KOPT-K1 (cell line): ENCODE measurements at regions not wholly inside any gene's neighbourhood (a gene's known extent, or its start where the extent isn't known, plus 50 kb on each side); places are given as distances from the start of the nearest gene placed in this dataset.

Source experiments
- H3K27ac ChIP-seq: fragments of 200-600 bp; sonication (generic); 2 replicates; pipeline ENCODE4 v1.5.1; 2016; ENCODE audit warnings: antibody characterized with exemption, mild to moderate bottlenecking, low read depth, low read length; ENCODE audit not compliant: poor library complexity, severe bottlenecking
- H3K36me3 ChIP-seq: fragments of 200-600 bp; sonication (generic); 2 replicates; pipeline ENCODE4 v1.5.1; 2017; ENCODE audit warnings: antibody characterized with exemption, mild to moderate bottlenecking, low read length, moderate library complexity; ENCODE audit not compliant: insufficient read depth
- H3K9me3 ChIP-seq: fragments of 200-600 bp; sonication (generic); 2 replicates; pipeline ENCODE4 v1.5.1; 2017; ENCODE audit warnings: antibody characterized with exemption, low read length, mild to moderate bottlenecking; ENCODE audit not compliant: insufficient read depth, poor library complexity, severe bottlenecking

GRCh38 chr5:68352166-68352565 is 136.6 kb downstream of the PIK3R1 start:
- H3K36me3 ChIP-seq = no peaks in the 10 kb centered on the region
- H3K9me3 ChIP-seq = peaks cover 16% of the 10 kb centered on the region
- H3K27ac ChIP-seq = no peak overlapping the region

DNA sequence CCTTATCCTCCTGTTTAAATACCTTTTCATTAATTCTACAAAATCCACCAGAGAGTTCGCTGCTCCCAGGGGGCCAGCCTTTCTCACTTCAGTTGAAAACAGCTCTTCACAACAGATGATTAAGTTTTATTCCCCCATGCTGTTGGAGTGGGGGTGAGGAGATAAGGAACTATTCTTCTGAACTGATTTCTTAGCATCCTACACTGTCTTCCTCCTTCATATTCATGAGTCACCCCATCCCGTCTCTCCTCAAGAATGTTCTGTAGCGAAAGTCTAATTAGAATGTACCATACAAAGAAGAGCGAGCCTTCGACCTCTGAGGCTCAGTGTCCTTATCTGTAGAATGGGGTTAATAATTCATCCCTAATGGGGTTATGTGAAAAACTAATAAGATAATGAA is 138.0 kb downstream of the PIK3R1 start:
- Histone ChIP-seq H3K36me3 (no peaks in the 10 kb centered on the region), H3K9me3 (peaks cover 3% of the 10 kb centered on the region), H3K27ac (no peak overlapping the region)

DNA sequence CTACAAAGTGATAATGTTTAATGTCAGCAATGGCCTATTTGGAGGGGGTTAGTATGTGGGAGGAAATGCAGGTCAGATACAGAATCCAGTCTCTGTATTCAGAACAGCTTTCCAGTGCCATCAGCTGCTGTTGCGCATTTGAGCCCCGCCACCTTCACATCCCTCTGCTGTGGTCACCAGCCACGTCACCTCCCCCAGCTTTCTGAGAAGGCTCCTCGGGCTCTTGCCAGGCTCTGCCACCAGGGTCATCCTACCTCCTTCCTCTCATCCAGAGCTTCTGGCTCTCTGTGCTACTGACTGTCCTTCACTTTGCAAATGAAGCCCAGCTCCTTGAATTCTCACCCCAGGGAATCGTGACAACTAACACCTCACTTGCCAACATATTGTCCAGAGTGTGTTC is 138.8 kb downstream of the PIK3R1 start:
- no peaks in the 10 kb centered on the region for H3K36me3 ChIP-seq
- no peak overlapping the region for H3K27ac ChIP-seq
- H3K9me3 ChIP-seq = no peaks in the 10 kb centered on the region

DNA sequence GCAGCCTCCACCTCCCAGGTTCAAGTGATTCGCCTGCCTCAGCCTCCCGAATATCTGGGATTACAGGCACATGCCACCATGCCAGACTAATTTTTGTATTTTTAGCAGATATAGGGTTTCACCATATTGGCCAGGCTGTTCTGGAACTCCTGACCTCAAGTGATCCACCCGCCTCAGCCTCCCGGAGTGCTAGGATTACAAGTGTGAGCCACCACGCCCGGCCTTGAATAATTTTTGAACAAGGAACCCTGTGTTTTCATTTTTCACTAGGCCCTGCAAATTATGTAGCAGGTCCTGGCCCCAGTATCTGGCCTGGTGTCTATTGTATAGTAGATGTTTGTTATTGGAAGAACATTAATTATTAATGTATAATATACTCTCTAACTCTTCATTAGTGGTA is 140.7 kb downstream of the PIK3R1 start:
- H3K36me3 ChIP-seq = no peaks in the 10 kb centered on the region

GRCh38 chr5:68356623-68357022 is 141.1 kb downstream of the PIK3R1 start:
- Histone ChIP-seq H3K9me3 (no peaks in the 10 kb centered on the region), H3K36me3 (no peaks in the 10 kb centered on the region), H3K27ac (no peak overlapping the region)

More for the DNA sequence above, 140.7 kb downstream of the PIK3R1 start:
- H3K27ac ChIP-seq = no peak overlapping the region
- no peaks in the 10 kb centered on the region for H3K9me3 ChIP-seq

DNA sequence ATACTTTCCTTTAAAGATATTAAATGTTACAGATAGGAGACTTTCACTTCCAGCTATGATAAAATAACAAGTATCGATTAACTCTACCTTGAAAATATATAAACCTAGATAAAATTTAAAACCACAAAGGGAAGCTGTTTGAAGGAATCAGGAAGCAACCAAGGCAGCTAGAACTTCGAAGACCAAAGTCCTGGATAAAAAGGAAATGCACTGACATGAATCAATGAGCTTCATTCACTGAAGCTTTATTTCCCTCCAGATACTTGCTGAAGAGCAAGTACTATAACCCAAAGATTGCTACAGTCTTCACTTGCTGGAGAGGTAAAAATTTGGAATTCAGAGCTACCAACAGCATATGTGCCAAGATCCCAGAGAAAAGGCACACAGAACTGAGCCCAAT is 144.1 kb downstream of the PIK3R1 start:
- H3K9me3 ChIP-seq = no peaks in the 10 kb centered on the region
- H3K36me3 ChIP-seq = no peaks in the 10 kb centered on the region
- H3K27ac ChIP-seq = no peak overlapping the region

- H3K36me3 ChIP-seq = no peaks in the 10 kb centered on the region
- H3K9me3 ChIP-seq = no peaks in the 10 kb centered on the region
- H3K27ac ChIP-seq = no peak overlapping the region
Measured at GRCh38 chr5:68362331-68362730, 146.8 kb downstream of the PIK3R1 start.

GRCh38 chr5:68365889-68366288 is 150.3 kb downstream of the PIK3R1 start:
- Histone ChIP-seq H3K27ac (no peak overlapping the region), H3K36me3 (no peaks in the 10 kb centered on the region), H3K9me3 (no peaks in the 10 kb centered on the region)

- H3K36me3 ChIP-seq = no peaks in the 10 kb centered on the region
- no peaks in the 10 kb centered on the region for H3K9me3 ChIP-seq
- H3K27ac ChIP-seq = no peak overlapping the region
Measured at GRCh38 chr5:68367287-68367686, 151.7 kb downstream of the PIK3R1 start.

- H3K27ac ChIP-seq = no peak overlapping the region
- H3K9me3 ChIP-seq = no peaks in the 10 kb centered on the region
- no peaks in the 10 kb centered on the region for H3K36me3 ChIP-seq
Measured at GRCh38 chr5:68367717-68368116, 152.2 kb downstream of the PIK3R1 start.

DNA sequence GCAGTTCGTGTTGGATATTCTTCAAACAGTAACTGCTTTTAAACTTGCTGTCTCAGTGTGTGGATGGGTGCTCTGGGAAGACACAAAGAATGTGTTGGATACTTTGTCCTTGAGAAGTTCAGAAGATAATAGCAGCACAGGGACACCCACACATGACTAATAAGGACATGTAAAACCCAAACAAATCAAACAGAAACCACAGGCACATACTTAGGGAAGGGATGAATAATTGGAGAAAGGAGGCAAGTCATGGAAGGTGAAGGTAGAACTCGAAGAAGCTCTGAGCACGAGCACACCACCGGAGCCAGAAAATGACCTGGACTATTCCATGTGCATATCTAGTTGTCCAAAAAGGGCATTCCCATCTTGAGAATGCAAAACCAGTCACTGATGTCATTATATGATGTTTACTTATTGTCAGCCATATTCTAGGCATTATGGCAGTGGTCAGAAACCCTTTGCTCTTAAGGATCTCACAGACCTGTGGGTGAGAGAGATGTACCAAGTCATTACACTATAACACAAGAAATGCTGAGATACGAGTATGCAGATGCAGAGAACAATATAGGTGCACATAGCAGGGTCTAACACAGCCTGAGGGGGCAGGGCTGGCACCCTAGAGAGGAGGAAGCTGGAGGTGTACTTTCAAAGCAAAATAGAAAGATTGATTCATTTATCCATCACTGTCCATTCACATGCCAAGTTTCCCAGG is 152.9 kb downstream of the PIK3R1 start:
- peak overlapping the region; percentile 86 for H3K27ac ChIP-seq
- H3K9me3 ChIP-seq = no peaks in the 10 kb centered on the region
- H3K36me3 ChIP-seq = no peaks in the 10 kb centered on the region

- H3K27ac ChIP-seq = peak overlapping the region; percentile 86
- no peaks in the 10 kb centered on the region for H3K36me3 ChIP-seq
- no peaks in the 10 kb centered on the region for H3K9me3 ChIP-seq
Measured at GRCh38 chr5:68369023-68369359, 153.4 kb downstream of the PIK3R1 start.

DNA sequence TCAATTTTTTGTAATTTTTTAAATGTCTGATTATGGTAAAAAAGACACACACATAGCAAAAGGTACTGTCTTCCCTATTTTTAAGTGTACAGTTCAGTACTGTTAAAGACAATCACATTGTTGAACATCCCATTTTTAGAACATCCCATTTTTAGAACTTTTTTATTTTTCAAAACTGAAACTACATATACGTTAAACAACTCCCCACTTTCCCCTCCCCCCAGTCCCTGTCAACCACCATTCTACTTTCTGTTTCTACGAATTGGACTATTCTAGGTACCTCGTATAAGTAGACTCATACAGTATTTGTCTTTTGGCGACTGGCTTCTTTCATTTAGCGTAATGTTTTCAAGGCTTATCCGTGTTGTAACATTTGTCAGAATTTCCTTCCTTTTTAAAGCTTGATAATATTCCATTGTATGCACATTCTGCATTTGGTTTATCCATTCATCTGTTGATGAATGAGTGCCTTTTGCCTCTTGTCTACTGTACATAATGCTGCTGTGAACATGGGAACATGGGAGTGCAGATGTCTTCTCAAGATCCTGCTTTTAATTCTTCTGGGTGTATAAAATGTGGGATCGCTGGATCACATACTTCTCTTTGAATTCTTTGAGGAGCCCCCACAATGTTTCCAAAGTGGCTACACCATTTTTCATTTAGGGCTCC is 154.0 kb downstream of the PIK3R1 start:
- peak overlapping the region; percentile 86 for H3K27ac ChIP-seq

DNA sequence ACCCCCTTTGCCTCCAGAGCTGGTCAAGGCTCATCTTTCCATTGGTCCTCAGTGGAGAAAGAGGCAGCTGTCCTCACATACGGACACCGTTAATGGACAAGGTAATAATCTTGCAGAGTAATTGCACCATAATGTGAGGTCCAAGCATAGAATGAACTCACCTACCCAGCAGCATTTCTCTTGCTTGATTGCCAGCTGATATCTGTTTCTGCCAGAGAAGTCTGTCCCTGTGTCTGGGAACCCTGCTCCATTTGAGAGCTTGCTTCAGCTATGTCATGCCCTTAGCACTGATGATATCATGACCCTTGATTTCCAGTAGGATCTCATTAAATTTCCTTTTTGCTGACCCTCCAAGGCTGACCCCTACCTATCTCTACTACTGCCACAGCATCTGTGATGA is 154.6 kb downstream of the PIK3R1 start:
- Histone ChIP-seq H3K27ac (peak overlapping the region; percentile 86), H3K9me3 (no peaks in the 10 kb centered on the region), H3K36me3 (no peaks in the 10 kb centered on the region)

More for the DNA sequence above, 154.0 kb downstream of the PIK3R1 start:
- Histone ChIP-seq H3K9me3 (no peaks in the 10 kb centered on the region), H3K36me3 (no peaks in the 10 kb centered on the region)

- Histone ChIP-seq H3K27ac (no peak overlapping the region), H3K36me3 (no peaks in the 10 kb centered on the region), H3K9me3 (no peaks in the 10 kb centered on the region)
Measured at GRCh38 chr5:68371607-68372006, 156.1 kb downstream of the PIK3R1 start.

DNA sequence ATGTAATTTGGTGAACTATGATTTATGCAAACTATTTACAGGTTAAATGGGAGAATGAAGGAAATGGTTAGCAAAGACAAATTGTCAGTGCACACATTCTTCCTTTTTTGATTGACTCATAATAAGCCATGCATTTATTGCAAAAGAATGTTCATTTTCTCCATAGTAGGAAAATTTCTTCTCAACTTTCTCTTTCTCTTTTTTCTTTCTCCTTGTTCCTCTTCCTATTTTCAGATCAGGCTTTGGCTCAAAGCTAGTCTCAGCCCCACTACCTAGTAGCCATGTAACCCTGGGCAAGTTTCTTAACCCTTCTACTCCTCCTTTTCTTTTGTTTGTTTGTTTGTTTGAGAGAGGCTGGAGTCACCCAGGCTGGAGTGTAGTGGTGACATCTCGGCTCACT is 156.6 kb downstream of the PIK3R1 start:
- no peak overlapping the region for H3K27ac ChIP-seq
- no peaks in the 10 kb centered on the region for H3K9me3 ChIP-seq
- no peaks in the 10 kb centered on the region for H3K36me3 ChIP-seq
